GM23338 (cell line): ENCODE measurements at regions not wholly inside any gene's neighbourhood (a gene's known extent, or its start where the extent isn't known, plus 50 kb on each side); places are given as distances from the start of the nearest gene placed in this dataset.

Experiments
- ATAC-seq: fragments of 200-7000 bp; cut with Tn5 transposase; 3 replicates; pipeline ENCODE4 v1.9.1; 2020
- DNase-seq: peaks from one replicate; pipeline ENCODE4 v3.0.0-alpha.2; 2015; ENCODE audit warnings: low spot score
- H2AFZ ChIP-seq: fragments of 200-600 bp; sonication (generic); 2 replicates; pipeline ENCODE4 v1.8.0; 2016; ENCODE audit warnings: antibody characterized with exemption, mild to moderate bottlenecking, moderate library complexity
- H3F3A ChIP-seq: fragments of 200-600 bp; sonication (generic); replicated peaks from 2 replicates; pipeline ENCODE4 v1.8.0; 2017; ENCODE audit warnings: antibody characterized with exemption, mixed run types, low read depth
- H3K27ac ChIP-seq: fragments of 200-600 bp; sonication (generic); 2 replicates; pipeline ENCODE4 v1.6.1; 2016; ENCODE audit warnings: low read depth
- H3K27me3 ChIP-seq: fragments of 200-600 bp; sonication (generic); 2 replicates; pipeline ENCODE4 v1.8.0; 2016; ENCODE audit warnings: mild to moderate bottlenecking, mixed run types, moderate library complexity; ENCODE audit not compliant: insufficient read depth
- H3K36me3 ChIP-seq: fragments of 200-600 bp; sonication (generic); 2 replicates; pipeline ENCODE4 v1.8.0; 2016; ENCODE audit warnings: mild to moderate bottlenecking; ENCODE audit not compliant: insufficient read depth
- H3K4me1 ChIP-seq: fragments of 200-600 bp; sonication (generic); 2 replicates; pipeline ENCODE4 v1.8.0; 2016; ENCODE audit warnings: mild to moderate bottlenecking, moderate library complexity; ENCODE audit not compliant: insufficient read depth
- H3K4me2 ChIP-seq: fragments of 200-600 bp; sonication (generic); 2 replicates; pipeline ENCODE4 v1.7.1; 2017; ENCODE audit warnings: mixed run types
- H3K4me3 ChIP-seq: fragments of 200-600 bp; sonication (generic); 2 replicates; pipeline ENCODE4 v1.6.1; 2016; ENCODE audit warnings: mixed run types
- H3K79me2 ChIP-seq: fragments of 200-600 bp; sonication (generic); replicated peaks from 2 replicates; pipeline ENCODE4 v1.8.0; 2017; ENCODE audit warnings: mild to moderate bottlenecking; ENCODE audit not compliant: insufficient read depth
- H3K9me2 ChIP-seq: fragments of 200-600 bp; sonication (generic); 2 replicates; pipeline ENCODE4 v1.8.0; 2017; ENCODE audit not compliant: insufficient read depth
- H4K20me1 ChIP-seq: fragments of 200-600 bp; sonication (generic); replicated peaks from 2 replicates; pipeline ENCODE4 v1.8.0; 2017; ENCODE audit warnings: mild to moderate bottlenecking; ENCODE audit not compliant: insufficient read depth
- H3K27ac Mint-ChIP-seq: 2 replicates; pipeline ENCODE4 v1.8.0; 2020; ENCODE audit warnings: inconsistent platforms, mild to moderate bottlenecking, moderate library complexity, mixed read lengths
- H3K27me3 Mint-ChIP-seq: 3 replicates; pipeline ENCODE4 v1.8.0; 2022; ENCODE audit warnings: low read depth, mild to moderate bottlenecking, moderate library complexity, mixed read lengths, inconsistent platforms; ENCODE audit not compliant: insufficient read depth, poor library complexity
- H3K36me3 Mint-ChIP-seq: 3 replicates; pipeline ENCODE4 v1.8.0; 2021; ENCODE audit warnings: low read depth, mild to moderate bottlenecking, inconsistent platforms, moderate library complexity, mixed read lengths
- H3K4me1 Mint-ChIP-seq: 3 replicates; pipeline ENCODE4 v1.8.0; 2020; ENCODE audit warnings: mild to moderate bottlenecking, inconsistent platforms, mixed read lengths
- H3K4me3 Mint-ChIP-seq: 3 replicates; pipeline ENCODE4 v1.8.0; 2021; ENCODE audit warnings: moderate library complexity, mild to moderate bottlenecking, inconsistent platforms, mixed read lengths
- H3K9me3 Mint-ChIP-seq: 3 replicates; pipeline ENCODE4 v1.8.0; 2020; ENCODE audit warnings: moderate library complexity, mild to moderate bottlenecking, inconsistent platforms, mixed read lengths
- CREB1 ChIP-seq: fragments of 250-450 bp; sonication (Bioruptor Pico); IDR thresholded peaks from 2 replicates; pipeline ENCODE4 v1.5.0; 2020; ENCODE audit warnings: low read depth, mild to moderate bottlenecking, moderate library complexity
- EZH2 ChIP-seq: fragments of 200-600 bp; sonication (generic); IDR thresholded peaks from one replicate; pipeline ENCODE4 v1.8.0; 2017; ENCODE audit warnings: antibody characterized with exemption, mild to moderate bottlenecking, low read depth; ENCODE audit not compliant: unreplicated experiment
- EZH2phosphoT487 ChIP-seq: fragments of 200-600 bp; sonication (generic); IDR thresholded peaks from one replicate; pipeline ENCODE4 v1.8.1; 2018; ENCODE audit warnings: antibody characterized with exemption; ENCODE audit not compliant: unreplicated experiment
- NANOG ChIP-seq: IDR thresholded peaks from 2 replicates; pipeline ENCODE4 v1.6.1; 2016; ENCODE audit warnings: antibody characterized with exemption, borderline replicate concordance
- POLR2AphosphoS5 ChIP-seq: IDR thresholded peaks from 2 replicates; pipeline ENCODE4 v1.6.1; 2016; ENCODE audit warnings: antibody characterized with exemption, low read depth
- ZNF114 ChIP-seq: fragments of 250-450 bp; sonication (Bioruptor Pico); IDR thresholded peaks from 2 replicates; pipeline ENCODE4 v1.5.0; 2020; ENCODE audit warnings: mild to moderate bottlenecking, moderate library complexity
- TF ChIP-seq, protein P1 (sequence below): IDR thresholded peaks from 2 replicates; pipeline ENCODE4 v1.6.1; 2016; ENCODE audit warnings: antibody characterized with exemption
- TF ChIP-seq, protein P2 (sequence below): IDR thresholded peaks from one replicate; pipeline ENCODE4 v1.6.1; 2018; ENCODE audit warnings: antibody characterized with exemption; ENCODE audit not compliant: unreplicated experiment
- TF ChIP-seq, protein P3 (sequence below): fragments of 250-450 bp; sonication (Bioruptor Pico); IDR thresholded peaks from 2 replicates; pipeline ENCODE4 v1.5.0; 2020; ENCODE audit warnings: mild to moderate bottlenecking, moderate library complexity

DNA sequence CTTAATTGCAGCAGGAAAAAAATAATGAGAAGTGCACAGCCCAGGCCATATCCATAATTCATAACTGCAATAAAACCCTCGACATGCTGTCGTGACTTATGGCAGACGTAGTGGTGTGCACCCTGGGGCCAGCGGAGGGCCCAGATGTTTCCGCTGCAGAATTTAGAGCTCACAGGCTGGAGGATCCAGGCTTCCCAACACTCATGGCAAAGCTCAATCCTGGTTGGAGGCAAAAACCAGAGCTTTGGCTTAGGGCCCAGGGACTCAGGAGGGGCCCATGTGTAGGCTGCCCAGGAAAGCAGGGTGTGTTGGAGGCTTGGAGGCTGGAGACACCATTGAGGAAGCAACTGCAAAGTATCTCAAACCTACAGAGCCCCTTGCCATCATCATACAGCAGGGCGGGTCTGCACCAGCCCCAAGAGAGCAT lies 68.7 kb downstream of the SERPINA3 start:
- Histone ChIP-seq H3K27me3 (no peaks in the 10 kb centered on the region), H3K27ac (no peak overlapping the region), H3K36me3 (no peaks in the 10 kb centered on the region), H3K4me1 (no peaks in the 10 kb centered on the region), H3K4me3 (no peak overlapping the region), H2AFZ (no peak overlapping the region), H3K79me2 (no peaks in the 10 kb centered on the region), H3K9me2 (no peaks in the 10 kb centered on the region), H3F3A (no peaks in the 10 kb centered on the region), H3K4me2 (no peak overlapping the region), H4K20me1 (no peaks in the 10 kb centered on the region)
- H3K27ac Mint-ChIP-seq, result no peak overlapping the region
- H3K4me1 Mint-ChIP-seq, result 0 out of 3 replicates have a peak, but pooled peaks cover 2% of the 10 kb centered on the region
- no peaks in the 10 kb centered on the region for H3K36me3 Mint-ChIP-seq
- no peaks in the 10 kb centered on the region for H3K9me3 Mint-ChIP-seq
- ATAC-seq (no peak), DNase-seq (no peak)
- peaks cover 2% of the 10 kb centered on the region for H3K27me3 Mint-ChIP-seq
- H3K4me3 Mint-ChIP-seq, result no peak overlapping the region
- TF ChIP-seq, protein P1, sequence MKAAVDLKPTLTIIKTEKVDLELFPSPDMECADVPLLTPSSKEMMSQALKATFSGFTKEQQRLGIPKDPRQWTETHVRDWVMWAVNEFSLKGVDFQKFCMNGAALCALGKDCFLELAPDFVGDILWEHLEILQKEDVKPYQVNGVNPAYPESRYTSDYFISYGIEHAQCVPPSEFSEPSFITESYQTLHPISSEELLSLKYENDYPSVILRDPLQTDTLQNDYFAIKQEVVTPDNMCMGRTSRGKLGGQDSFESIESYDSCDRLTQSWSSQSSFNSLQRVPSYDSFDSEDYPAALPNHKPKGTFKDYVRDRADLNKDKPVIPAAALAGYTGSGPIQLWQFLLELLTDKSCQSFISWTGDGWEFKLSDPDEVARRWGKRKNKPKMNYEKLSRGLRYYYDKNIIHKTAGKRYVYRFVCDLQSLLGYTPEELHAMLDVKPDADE, result no peak
- TF ChIP-seq POLR2AphosphoS5 (no peak), NANOG (no peak), EZH2 (no peak), EZH2phosphoT487 (no peak), CREB1 (CRISPR knock-in tag) (no peak), ZNF114 (CRISPR knock-in tag) (no peak)
- TF ChIP-seq, protein P2, sequence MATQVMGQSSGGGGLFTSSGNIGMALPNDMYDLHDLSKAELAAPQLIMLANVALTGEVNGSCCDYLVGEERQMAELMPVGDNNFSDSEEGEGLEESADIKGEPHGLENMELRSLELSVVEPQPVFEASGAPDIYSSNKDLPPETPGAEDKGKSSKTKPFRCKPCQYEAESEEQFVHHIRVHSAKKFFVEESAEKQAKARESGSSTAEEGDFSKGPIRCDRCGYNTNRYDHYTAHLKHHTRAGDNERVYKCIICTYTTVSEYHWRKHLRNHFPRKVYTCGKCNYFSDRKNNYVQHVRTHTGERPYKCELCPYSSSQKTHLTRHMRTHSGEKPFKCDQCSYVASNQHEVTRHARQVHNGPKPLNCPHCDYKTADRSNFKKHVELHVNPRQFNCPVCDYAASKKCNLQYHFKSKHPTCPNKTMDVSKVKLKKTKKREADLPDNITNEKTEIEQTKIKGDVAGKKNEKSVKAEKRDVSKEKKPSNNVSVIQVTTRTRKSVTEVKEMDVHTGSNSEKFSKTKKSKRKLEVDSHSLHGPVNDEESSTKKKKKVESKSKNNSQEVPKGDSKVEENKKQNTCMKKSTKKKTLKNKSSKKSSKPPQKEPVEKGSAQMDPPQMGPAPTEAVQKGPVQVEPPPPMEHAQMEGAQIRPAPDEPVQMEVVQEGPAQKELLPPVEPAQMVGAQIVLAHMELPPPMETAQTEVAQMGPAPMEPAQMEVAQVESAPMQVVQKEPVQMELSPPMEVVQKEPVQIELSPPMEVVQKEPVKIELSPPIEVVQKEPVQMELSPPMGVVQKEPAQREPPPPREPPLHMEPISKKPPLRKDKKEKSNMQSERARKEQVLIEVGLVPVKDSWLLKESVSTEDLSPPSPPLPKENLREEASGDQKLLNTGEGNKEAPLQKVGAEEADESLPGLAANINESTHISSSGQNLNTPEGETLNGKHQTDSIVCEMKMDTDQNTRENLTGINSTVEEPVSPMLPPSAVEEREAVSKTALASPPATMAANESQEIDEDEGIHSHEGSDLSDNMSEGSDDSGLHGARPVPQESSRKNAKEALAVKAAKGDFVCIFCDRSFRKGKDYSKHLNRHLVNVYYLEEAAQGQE, result no peak
- TF ChIP-seq, protein P3, sequence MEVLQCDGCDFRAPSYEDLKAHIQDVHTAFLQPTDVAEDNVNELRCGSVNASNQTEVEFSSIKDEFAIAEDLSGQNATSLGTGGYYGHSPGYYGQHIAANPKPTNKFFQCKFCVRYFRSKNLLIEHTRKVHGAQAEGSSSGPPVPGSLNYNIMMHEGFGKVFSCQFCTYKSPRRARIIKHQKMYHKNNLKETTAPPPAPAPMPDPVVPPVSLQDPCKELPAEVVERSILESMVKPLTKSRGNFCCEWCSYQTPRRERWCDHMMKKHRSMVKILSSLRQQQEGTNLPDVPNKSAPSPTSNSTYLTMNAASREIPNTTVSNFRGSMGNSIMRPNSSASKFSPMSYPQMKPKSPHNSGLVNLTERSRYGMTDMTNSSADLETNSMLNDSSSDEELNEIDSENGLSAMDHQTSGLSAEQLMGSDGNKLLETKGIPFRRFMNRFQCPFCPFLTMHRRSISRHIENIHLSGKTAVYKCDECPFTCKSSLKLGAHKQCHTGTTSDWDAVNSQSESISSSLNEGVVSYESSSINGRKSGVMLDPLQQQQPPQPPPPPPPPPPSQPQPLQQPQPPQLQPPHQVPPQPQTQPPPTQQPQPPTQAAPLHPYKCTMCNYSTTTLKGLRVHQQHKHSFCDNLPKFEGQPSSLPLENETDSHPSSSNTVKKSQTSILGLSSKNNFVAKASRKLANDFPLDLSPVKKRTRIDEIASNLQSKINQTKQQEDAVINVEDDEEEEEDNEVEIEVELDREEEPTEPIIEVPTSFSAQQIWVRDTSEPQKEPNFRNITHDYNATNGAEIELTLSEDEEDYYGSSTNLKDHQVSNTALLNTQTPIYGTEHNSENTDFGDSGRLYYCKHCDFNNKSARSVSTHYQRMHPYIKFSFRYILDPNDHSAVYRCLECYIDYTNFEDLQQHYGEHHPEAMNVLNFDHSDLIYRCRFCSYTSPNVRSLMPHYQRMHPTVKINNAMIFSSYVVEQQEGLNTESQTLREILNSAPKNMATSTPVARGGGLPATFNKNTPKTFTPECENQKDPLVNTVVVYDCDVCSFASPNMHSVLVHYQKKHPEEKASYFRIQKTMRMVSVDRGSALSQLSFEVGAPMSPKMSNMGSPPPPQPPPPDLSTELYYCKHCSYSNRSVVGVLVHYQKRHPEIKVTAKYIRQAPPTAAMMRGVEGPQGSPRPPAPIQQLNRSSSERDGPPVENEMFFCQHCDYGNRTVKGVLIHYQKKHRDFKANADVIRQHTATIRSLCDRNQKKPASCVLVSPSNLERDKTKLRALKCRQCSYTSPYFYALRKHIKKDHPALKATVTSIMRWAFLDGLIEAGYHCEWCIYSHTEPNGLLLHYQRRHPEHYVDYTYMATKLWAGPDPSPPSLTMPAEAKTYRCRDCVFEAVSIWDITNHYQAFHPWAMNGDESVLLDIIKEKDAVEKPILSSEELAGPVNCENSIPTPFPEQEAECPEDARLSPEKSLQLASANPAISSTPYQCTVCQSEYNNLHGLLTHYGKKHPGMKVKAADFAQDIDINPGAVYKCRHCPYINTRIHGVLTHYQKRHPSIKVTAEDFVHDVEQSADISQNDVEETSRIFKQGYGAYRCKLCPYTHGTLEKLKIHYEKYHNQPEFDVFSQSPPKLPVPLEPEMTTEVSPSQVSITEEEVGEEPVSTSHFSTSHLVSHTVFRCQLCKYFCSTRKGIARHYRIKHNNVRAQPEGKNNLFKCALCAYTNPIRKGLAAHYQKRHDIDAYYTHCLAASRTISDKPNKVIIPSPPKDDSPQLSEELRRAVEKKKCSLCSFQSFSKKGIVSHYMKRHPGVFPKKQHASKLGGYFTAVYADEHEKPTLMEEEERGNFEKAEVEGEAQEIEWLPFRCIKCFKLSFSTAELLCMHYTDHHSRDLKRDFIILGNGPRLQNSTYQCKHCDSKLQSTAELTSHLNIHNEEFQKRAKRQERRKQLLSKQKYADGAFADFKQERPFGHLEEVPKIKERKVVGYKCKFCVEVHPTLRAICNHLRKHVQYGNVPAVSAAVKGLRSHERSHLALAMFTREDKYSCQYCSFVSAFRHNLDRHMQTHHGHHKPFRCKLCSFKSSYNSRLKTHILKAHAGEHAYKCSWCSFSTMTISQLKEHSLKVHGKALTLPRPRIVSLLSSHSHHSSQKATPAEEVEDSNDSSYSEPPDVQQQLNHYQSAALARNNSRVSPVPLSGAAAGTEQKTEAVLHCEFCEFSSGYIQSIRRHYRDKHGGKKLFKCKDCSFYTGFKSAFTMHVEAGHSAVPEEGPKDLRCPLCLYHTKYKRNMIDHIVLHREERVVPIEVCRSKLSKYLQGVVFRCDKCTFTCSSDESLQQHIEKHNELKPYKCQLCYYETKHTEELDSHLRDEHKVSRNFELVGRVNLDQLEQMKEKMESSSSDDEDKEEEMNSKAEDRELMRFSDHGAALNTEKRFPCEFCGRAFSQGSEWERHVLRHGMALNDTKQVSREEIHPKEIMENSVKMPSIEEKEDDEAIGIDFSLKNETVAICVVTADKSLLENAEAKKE (CRISPR knock-in tag), result no peak
